Subcutaneous abdominal adipose tissue (tissue), 5 donors: ENCODE measurements at regions not wholly inside any gene's neighbourhood (a gene's known extent, or its start where the extent isn't known, plus 50 kb on each side); places are given as distances from the start of the nearest gene placed in this dataset.

Experiments used
- H3K27ac ChIP-seq: one replicate; pipeline ENCODE4 v1.7.0; 2013; ENCODE audit warnings: low read depth, mild to moderate bottlenecking, inconsistent platforms, low read length, moderate library complexity
- H3K27me3 ChIP-seq, 5 donors: one replicate each; pipeline ENCODE4 v1.7.0; 2013; ENCODE audit warnings: low read length in 5 of 5, inconsistent platforms in 1 of 5; ENCODE audit not compliant: control insufficient read depth in 5 of 5, insufficient read depth in 4 of 5
- H3K36me3 ChIP-seq, 5 donors: one replicate each; pipeline ENCODE4 v1.7.0; 2013; ENCODE audit warnings: low read length in 5 of 5; ENCODE audit not compliant: control insufficient read depth in 5 of 5, insufficient read depth in 5 of 5
- H3K4me1 ChIP-seq, 5 donors: one replicate each; pipeline ENCODE4 v1.7.0; 2013; ENCODE audit warnings: low read length in 5 of 5, mild to moderate bottlenecking in 3 of 5, moderate library complexity in 1 of 5; ENCODE audit not compliant: control insufficient read depth in 5 of 5, insufficient read depth in 5 of 5
- H3K4me3 ChIP-seq, 5 donors: one replicate each; pipeline ENCODE4 v1.7.0; 2013; ENCODE audit warnings: low read length in 5 of 5, low read depth in 1 of 5
- H3K9ac ChIP-seq, 5 donors: one replicate each; pipeline ENCODE4 v1.7.0; 2013; ENCODE audit warnings: low read length in 5 of 5, mild to moderate bottlenecking in 4 of 5, moderate library complexity in 3 of 5
- H3K9me3 ChIP-seq, 5 donors: one replicate each; pipeline ENCODE4 v1.7.0; 2013; ENCODE audit warnings: low read length in 5 of 5; ENCODE audit not compliant: control insufficient read depth in 5 of 5
- donor health status: healthy.
- donor health status: healthy.
- donor health status: healthy.
- donor health status: healthy.
- donor health status: healthy.

DNA sequence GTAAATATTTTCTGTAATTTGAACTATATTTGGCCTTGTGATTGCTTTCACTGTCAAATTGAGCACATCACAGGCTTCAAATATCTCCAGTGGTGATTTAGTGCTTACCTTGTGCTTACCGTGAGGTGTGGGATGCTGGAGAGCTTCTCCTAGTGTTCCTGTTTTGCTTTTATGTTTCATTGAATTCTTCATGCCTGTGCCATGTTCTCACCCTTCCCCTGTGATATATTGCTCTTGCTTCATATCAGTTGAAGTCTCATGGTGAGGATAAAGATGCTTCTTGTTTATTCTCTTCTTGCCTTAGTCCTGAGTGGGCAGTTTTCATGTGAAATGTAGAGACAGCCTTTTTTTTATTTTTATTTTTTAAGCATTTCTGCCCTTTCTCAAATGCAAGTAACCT, 198.0 kb upstream of the PDGFD start:
- no peaks in the 10 kb centered on the region for H3K27me3 ChIP-seq
- no peak overlapping the region for H3K4me3 ChIP-seq
- peaks cover 0 to 3% (median 0%) of the 10 kb centered on the region in 5 donors for H3K9me3 ChIP-seq
- no peak overlapping the region for H3K27ac ChIP-seq
- H3K4me1 ChIP-seq, result no peaks in the 10 kb centered on the region
- H3K36me3 ChIP-seq, result no peaks in the 10 kb centered on the region
- no peak overlapping the region for H3K9ac ChIP-seq

GRCh38 chr11:104352036-104352435, 188.1 kb upstream of the PDGFD start:
- H3K9ac ChIP-seq, result no peak overlapping the region
- H3K4me3 ChIP-seq, result no peak overlapping the region

DNA sequence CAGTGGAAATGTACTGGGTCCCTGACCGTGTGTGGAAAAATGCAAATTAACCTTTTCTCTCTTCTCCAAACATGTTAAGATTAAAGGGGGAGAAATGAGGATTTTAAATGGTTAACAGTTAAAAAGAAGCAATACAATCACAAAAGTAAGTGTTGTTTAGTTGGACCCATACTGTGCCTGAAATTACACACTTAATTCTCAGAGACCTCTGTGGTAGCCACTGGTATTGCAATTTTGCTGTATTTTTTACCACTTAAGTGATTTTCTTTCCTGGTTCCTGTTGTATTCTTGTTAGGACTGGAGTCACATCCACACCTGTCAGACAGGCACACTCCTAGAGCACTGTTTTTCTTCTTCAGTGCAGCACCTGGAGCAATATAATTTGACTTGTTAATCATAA, 179.6 kb upstream of the PDGFD start:
- Histone ChIP-seq H3K36me3 (no peaks in the 10 kb centered on the region), H3K4me1 (no peaks in the 10 kb centered on the region), H3K27me3 (no peaks in the 10 kb centered on the region), H3K9ac (no peak overlapping the region), H3K9me3 (no peaks in the 10 kb centered on the region), H3K4me3 (no peak overlapping the region), H3K27ac (no peak overlapping the region)

More at GRCh38 chr11:104352036-104352435, 188.1 kb upstream of the PDGFD start:
- Histone ChIP-seq H3K9me3 (peaks cover 0 to 8% (median 7%) of the 10 kb centered on the region in 5 donors), H3K36me3 (no peaks in the 10 kb centered on the region), H3K27me3 (no peaks in the 10 kb centered on the region), H3K27ac (no peak overlapping the region), H3K4me1 (no peaks in the 10 kb centered on the region)

DNA sequence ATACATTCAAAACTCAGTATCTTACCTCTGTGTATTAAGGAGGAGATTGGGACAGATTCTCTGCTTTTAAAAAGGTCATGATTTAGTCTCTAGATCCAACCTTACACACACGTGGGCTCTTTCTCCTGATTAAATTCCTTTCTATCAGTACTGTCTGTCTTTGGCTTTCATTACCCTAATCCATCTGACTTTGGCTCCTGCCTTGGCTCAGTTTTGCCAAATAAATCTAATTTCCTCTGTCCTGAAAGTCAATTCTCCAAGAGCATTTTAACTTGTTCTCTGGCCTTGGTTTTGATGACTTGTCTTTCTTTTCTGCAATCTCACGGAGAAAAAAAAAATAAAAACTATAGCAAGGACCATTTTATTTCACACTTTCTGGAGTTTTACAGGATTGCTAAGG, 176.6 kb upstream of the PDGFD start:
- no peaks in the 10 kb centered on the region for H3K9me3 ChIP-seq
- no peaks in the 10 kb centered on the region for H3K27me3 ChIP-seq
- no peak overlapping the region for H3K9ac ChIP-seq
- H3K4me3 ChIP-seq, result no peak overlapping the region
- no peak overlapping the region for H3K27ac ChIP-seq
- no peaks in the 10 kb centered on the region for H3K36me3 ChIP-seq
- H3K4me1 ChIP-seq, result no peaks in the 10 kb centered on the region

- Histone ChIP-seq H3K4me1 (no peaks in the 10 kb centered on the region), H3K36me3 (no peaks in the 10 kb centered on the region), H3K9ac (no peak overlapping the region), H3K9me3 (no peaks in the 10 kb centered on the region), H3K4me3 (no peak overlapping the region), H3K27ac (no peak overlapping the region), H3K27me3 (no peaks in the 10 kb centered on the region)
Observed at GRCh38 chr11:104339380-104339831, 175.5 kb upstream of the PDGFD start.

- H3K9me3 ChIP-seq, result no peaks in the 10 kb centered on the region
- H3K4me1 ChIP-seq, result no peaks in the 10 kb centered on the region
- H3K4me3 ChIP-seq, result no peak overlapping the region
- no peaks in the 10 kb centered on the region for H3K27me3 ChIP-seq
- no peak overlapping the region for H3K9ac ChIP-seq
- H3K27ac ChIP-seq, result no peak overlapping the region
- no peaks in the 10 kb centered on the region for H3K36me3 ChIP-seq
Observed at GRCh38 chr11:104338186-104338585, 174.2 kb upstream of the PDGFD start.

- Histone ChIP-seq H3K9ac (no peak overlapping the region), H3K36me3 (no peaks in the 10 kb centered on the region), H3K9me3 (no peaks in the 10 kb centered on the region), H3K4me3 (no peak overlapping the region), H3K4me1 (no peaks in the 10 kb centered on the region), H3K27me3 (no peaks in the 10 kb centered on the region), H3K27ac (no peak overlapping the region)
Observed at GRCh38 chr11:104337273-104337672, 173.3 kb upstream of the PDGFD start.

DNA sequence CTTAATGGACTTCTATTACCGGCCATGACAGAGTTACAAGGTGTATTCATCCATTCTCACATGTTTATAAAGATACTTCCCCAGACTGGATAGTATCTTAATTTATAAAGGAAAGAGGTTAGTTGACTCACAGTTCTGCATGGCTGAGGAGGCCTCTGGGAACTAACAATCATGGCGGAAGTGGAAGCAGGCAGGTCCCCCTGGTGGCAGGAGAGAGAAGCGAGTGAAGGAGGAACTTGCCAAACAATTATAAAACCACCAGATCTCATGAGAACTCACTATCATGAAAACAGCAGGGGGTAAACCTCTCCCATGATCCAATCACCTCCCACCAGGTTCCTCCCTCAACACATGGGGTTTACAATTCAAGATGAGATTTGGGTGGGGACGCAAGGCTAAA, 170.0 kb upstream of the PDGFD start:
- H3K27me3 ChIP-seq, result no peaks in the 10 kb centered on the region
- H3K36me3 ChIP-seq, result no peaks in the 10 kb centered on the region
- no peaks in the 10 kb centered on the region for H3K4me1 ChIP-seq
- no peaks in the 10 kb centered on the region for H3K9me3 ChIP-seq
- H3K27ac ChIP-seq, result no peak overlapping the region
- no peak overlapping the region for H3K4me3 ChIP-seq
- no peak overlapping the region for H3K9ac ChIP-seq

DNA sequence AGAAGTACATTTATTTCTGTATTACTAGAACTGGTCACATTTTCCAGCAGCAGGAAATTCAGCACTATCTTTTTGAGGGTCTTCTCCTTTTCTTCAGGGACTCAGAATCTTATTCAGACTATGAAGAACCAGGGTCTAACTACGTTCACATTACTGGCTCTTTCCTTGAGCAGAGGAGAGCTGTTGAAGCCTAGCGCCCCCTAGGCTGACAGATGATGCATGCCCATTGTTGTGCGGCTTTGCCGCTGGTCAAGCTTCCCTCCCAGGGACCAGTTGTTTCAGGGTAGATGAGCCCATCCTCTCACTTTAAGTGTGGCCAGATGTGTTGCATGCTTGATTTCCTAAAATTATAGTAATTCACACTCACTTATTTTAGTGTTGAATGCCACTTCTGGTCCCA, 168.2 kb upstream of the PDGFD start:
- Histone ChIP-seq H3K27ac (no peak overlapping the region), H3K4me1 (peaks cover 0 to 9% (median 0%) of the 10 kb centered on the region in 5 donors), H3K9ac (no peak overlapping the region), H3K4me3 (no peak overlapping the region), H3K27me3 (no peaks in the 10 kb centered on the region), H3K9me3 (no peaks in the 10 kb centered on the region), H3K36me3 (no peaks in the 10 kb centered on the region)

GRCh38 chr11:104329078-104329665, 165.2 kb upstream of the PDGFD start:
- Histone ChIP-seq H3K4me1 (peaks cover 0 to 9% (median 0%) of the 10 kb centered on the region in 5 donors), H3K9ac (no peak overlapping the region), H3K9me3 (no peaks in the 10 kb centered on the region), H3K4me3 (no peak overlapping the region), H3K27me3 (no peaks in the 10 kb centered on the region), H3K27ac (no peak overlapping the region), H3K36me3 (no peaks in the 10 kb centered on the region)
